OCI-LY1 (cell line): ENCODE measurements at regions not wholly inside any gene's neighbourhood (a gene's known extent, or its start where the extent isn't known, plus 50 kb on each side); places are given as distances from the start of the nearest gene placed in this dataset.

Source experiments
- H2AFZ ChIP-seq: fragments of 200-600 bp; sonication (generic), shearing (Covaris generic); 2 replicates; pipeline ENCODE4 v1.6.0; 2014; ENCODE audit warnings: antibody characterized with exemption, mild to moderate bottlenecking, low read length
- H3F3A ChIP-seq: fragments of 200-600 bp; sonication (generic), shearing (Covaris generic); 2 replicates; pipeline ENCODE4 v1.6.0; 2014; ENCODE audit warnings: mild to moderate bottlenecking, antibody characterized with exemption, low read length, moderate library complexity; ENCODE audit not compliant: insufficient read depth
- H3K27ac ChIP-seq: fragments of 200-600 bp; sonication (generic); 2 replicates; pipeline ENCODE4 v1.5.1; 2014; ENCODE audit warnings: low read length, mixed run types, mild to moderate bottlenecking, low read depth; ENCODE audit not compliant: poor library complexity, severe bottlenecking
- H3K27me3 ChIP-seq: fragments of 200-600 bp; sonication (generic); 2 replicates; pipeline ENCODE4 v1.6.0; 2014; ENCODE audit warnings: antibody characterized with exemption, mild to moderate bottlenecking, low read length, moderate library complexity; ENCODE audit not compliant: insufficient read depth
- H3K36me3 ChIP-seq: fragments of 200-600 bp; sonication (generic); 2 replicates; pipeline ENCODE4 v1.6.1; 2014; ENCODE audit warnings: mild to moderate bottlenecking, antibody characterized with exemption, low read length, moderate library complexity, mixed read lengths; ENCODE audit not compliant: insufficient read depth
- H3K4me1 ChIP-seq: fragments of 200-600 bp; sonication (generic); 2 replicates; pipeline ENCODE4 v1.5.1; 2014; ENCODE audit warnings: mild to moderate bottlenecking, low read length, moderate library complexity; ENCODE audit not compliant: insufficient read depth, severe bottlenecking
- H3K4me2 ChIP-seq: fragments of 200-600 bp; sonication (generic), shearing (Covaris generic); 2 replicates; pipeline ENCODE4 v1.6.1; 2014; ENCODE audit warnings: low read length
- H3K4me3 ChIP-seq: fragments of 200-600 bp; sonication (generic); 2 replicates; pipeline ENCODE4 v1.5.1; 2014; ENCODE audit warnings: low read length, low read depth, mild to moderate bottlenecking, mixed read lengths; ENCODE audit not compliant: poor library complexity, severe bottlenecking
- H3K79me2 ChIP-seq: fragments of 200-600 bp; shearing (Covaris generic); 2 replicates; pipeline ENCODE4 v1.6.1; 2016; ENCODE audit warnings: mixed run types, low read length, mixed read lengths; ENCODE audit not compliant: insufficient read depth
- H3K9ac ChIP-seq: fragments of 200-600 bp; sonication (generic), shearing (Covaris generic); 2 replicates; pipeline ENCODE4 v1.6.1; 2014; ENCODE audit warnings: mild to moderate bottlenecking, low read length, mixed read lengths
- H3K9me2 ChIP-seq: fragments of 200-600 bp; sonication (generic), shearing (Covaris generic); 2 replicates; pipeline ENCODE4 v1.6.1; 2014; ENCODE audit warnings: low read depth, mild to moderate bottlenecking, low read length, mixed read lengths
- H3K9me3 ChIP-seq: fragments of 200-600 bp; shearing (Covaris generic); 2 replicates; pipeline ENCODE4 v1.6.1; 2014; ENCODE audit warnings: low read length, mixed read lengths
- H4K20me1 ChIP-seq: fragments of 200-600 bp; sonication (generic), shearing (Covaris generic); 2 replicates; pipeline ENCODE4 v1.6.0; 2016; ENCODE audit warnings: mild to moderate bottlenecking, low read length; ENCODE audit not compliant: insufficient read depth
- CTCF ChIP-seq: fragments of 200-600 bp; sonication (generic), shearing (Covaris generic); IDR thresholded peaks from 2 replicates; pipeline ENCODE4 v1.5.1; 2017; ENCODE audit warnings: mild to moderate bottlenecking, antibody characterized with exemption, low read length, moderate library complexity, mixed read lengths
- EZH2 ChIP-seq: fragments of 200-600 bp; sonication (generic), shearing (Covaris generic); IDR thresholded peaks from 2 replicates; pipeline ENCODE4 v1.8.0; 2017; ENCODE audit warnings: borderline replicate concordance, mixed run types, mild to moderate bottlenecking, antibody characterized with exemption, low read length, moderate library complexity, mixed read lengths

GRCh38 chr2:217092710-217093379, 233.0 kb upstream of the TNP1 start:
- H3K79me2 ChIP-seq: no peaks in the 10 kb centered on the region
- H3K9me3 ChIP-seq: no peaks in the 10 kb centered on the region
- no peaks in the 10 kb centered on the region for H3F3A ChIP-seq
- H3K4me2 ChIP-seq: no peak overlapping the region
- H4K20me1 ChIP-seq: no peaks in the 10 kb centered on the region
- no peak overlapping the region for H3K27ac ChIP-seq
- H3K36me3 ChIP-seq: no peaks in the 10 kb centered on the region
- TF ChIP-seq CTCF (no peak), EZH2 (no peak)
- no peak overlapping the region for H2AFZ ChIP-seq
- no peak overlapping the region for H3K4me3 ChIP-seq
- no peak overlapping the region for H3K9ac ChIP-seq
- no peaks in the 10 kb centered on the region for H3K27me3 ChIP-seq
- no peaks in the 10 kb centered on the region for H3K9me2 ChIP-seq
- no peaks in the 10 kb centered on the region for H3K4me1 ChIP-seq

DNA sequence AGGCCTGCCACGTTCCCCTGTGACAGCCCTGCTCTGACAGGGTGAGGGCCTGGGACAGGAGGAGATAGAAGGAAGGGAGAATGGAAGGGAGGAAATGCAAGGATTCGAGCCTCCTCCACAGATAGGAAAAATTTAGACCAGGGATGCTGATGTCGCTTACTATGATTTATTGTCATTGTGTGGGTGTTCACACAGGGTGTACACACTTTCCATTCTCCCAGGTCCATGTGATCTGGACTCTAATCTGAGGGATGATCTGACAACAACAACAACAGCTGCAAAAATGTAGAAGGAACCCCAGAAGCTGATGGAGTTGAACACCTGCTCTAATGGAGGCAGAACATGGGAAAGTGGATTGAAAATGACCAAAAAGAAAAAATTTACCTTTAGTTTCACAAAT, 231.7 kb upstream of the TNP1 start:
- no peaks in the 10 kb centered on the region for H4K20me1 ChIP-seq
- no peaks in the 10 kb centered on the region for H3K36me3 ChIP-seq
- no peaks in the 10 kb centered on the region for H3K27me3 ChIP-seq
- no peak overlapping the region for H3K4me3 ChIP-seq
- no peaks in the 10 kb centered on the region for H3F3A ChIP-seq
- no peaks in the 10 kb centered on the region for H3K79me2 ChIP-seq
- H3K9me3 ChIP-seq: no peaks in the 10 kb centered on the region
- H3K4me2 ChIP-seq: no peak overlapping the region
- no peaks in the 10 kb centered on the region for H3K4me1 ChIP-seq
- no peak overlapping the region for H3K9ac ChIP-seq
- no peak overlapping the region for H2AFZ ChIP-seq
- H3K9me2 ChIP-seq: no peaks in the 10 kb centered on the region
- TF ChIP-seq EZH2 (no peak), CTCF (no peak)
- H3K27ac ChIP-seq: no peak overlapping the region

GRCh38 chr2:217090884-217091283, 231.0 kb upstream of the TNP1 start:
- Histone ChIP-seq H3K27ac (no peak overlapping the region), H3K4me3 (no peak overlapping the region), H3K9me3 (no peaks in the 10 kb centered on the region), H3K27me3 (no peaks in the 10 kb centered on the region), H3K9me2 (no peaks in the 10 kb centered on the region), H3K4me2 (no peak overlapping the region), H3F3A (no peaks in the 10 kb centered on the region), H3K4me1 (no peaks in the 10 kb centered on the region), H4K20me1 (no peaks in the 10 kb centered on the region), H3K36me3 (no peaks in the 10 kb centered on the region), H3K9ac (no peak overlapping the region), H3K79me2 (no peaks in the 10 kb centered on the region), H2AFZ (no peak overlapping the region)
- no peak for TF ChIP-seq CTCF
- TF ChIP-seq EZH2: no peak
